Lower leg skin (tissue), 4 donors: ENCODE measurements at regions not wholly inside any gene's neighbourhood (a gene's known extent, or its start where the extent isn't known, plus 50 kb on each side); places are given as distances from the start of the nearest gene placed in this dataset.

Experiments used
- DNase-seq, 2 donors: peaks; one replicate each; pipeline ENCODE4 v3.0.0-alpha.2; 2019; ENCODE audit warnings: low spot score in 2 of 2
- H3K4me3 ChIP-seq: fragments of 200-600 bp; sonication (generic); 2 replicates; pipeline ENCODE4 v1.5.1; 2017; ENCODE audit warnings: mild to moderate bottlenecking, low read depth; ENCODE audit not compliant: poor library complexity, severe bottlenecking
- POLR2A ChIP-seq, 2 donors: fragments of 450-650 bp; IDR thresholded peaks; one replicate each; pipeline ENCODE4 v1.6.1; 2016 to 2017; ENCODE audit warnings: antibody characterized with exemption in 2 of 2, mild to moderate bottlenecking in 1 of 2, moderate library complexity in 1 of 2
- WGBS, 2 donors: methylation state at CpG; one replicate each; pipeline ENCODE4 v1.1.5; 2018; 5-methylcytosine and 5-hydroxymethylcytosine counted together
- intact Hi-C: fragments of 100-400 bp; cut with DNase I; formaldehyde crosslinking; loops from one replicate; pipeline ENCODE4 v1.15.0; 2023; ENCODE audit warnings: low total_unique reads
- TF ChIP-seq, protein P1 (sequence below), 3 donors: fragments of 450-650 bp; IDR thresholded peaks; one replicate each; pipeline ENCODE4 v1.5.1; 2016; ENCODE audit warnings: antibody characterized with exemption in 3 of 3, mild to moderate bottlenecking in 3 of 3, moderate library complexity in 2 of 3

DNA sequence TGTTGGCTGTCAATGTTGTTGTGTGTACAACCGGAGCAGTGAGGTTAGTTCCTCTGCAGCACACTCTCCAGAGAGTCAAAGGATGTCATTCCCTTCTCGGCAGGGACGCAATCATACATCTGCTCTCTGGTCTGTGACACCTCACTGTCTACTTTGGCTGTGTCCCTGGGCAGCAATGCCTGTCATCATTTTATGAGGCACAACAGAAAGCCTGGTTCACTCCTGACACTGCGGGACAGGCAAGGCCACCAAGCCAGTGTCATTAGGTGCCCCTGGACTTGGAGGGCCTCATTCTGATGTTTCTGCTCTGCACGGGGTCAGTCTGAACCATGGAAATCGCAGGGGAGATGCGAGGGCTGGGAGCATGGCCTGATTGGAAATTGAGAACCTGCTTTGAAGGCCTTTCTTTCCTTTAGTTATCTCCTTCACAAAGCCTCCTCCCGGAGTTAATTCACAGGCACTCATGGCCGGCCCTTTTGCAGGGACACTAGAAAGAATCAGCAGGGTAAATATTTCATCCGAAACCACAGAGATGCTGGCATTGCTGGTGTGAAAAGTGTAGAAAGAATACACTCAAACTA lies 284.4 kb downstream of the ZNF536 start:
- WGBS, 2 donors = 77 to 80% methylated on average over 10 of the region's 10 CpGs
- intact Hi-C loops = no loop called here
- DNase-seq = peak in 1 of 2 donors; percentile 58
- H3K4me3 ChIP-seq = no peak overlapping the region
- TF ChIP-seq POLR2A (IDR thresholded peaks at IDR 0.05) = no peak
- TF ChIP-seq, protein P1, sequence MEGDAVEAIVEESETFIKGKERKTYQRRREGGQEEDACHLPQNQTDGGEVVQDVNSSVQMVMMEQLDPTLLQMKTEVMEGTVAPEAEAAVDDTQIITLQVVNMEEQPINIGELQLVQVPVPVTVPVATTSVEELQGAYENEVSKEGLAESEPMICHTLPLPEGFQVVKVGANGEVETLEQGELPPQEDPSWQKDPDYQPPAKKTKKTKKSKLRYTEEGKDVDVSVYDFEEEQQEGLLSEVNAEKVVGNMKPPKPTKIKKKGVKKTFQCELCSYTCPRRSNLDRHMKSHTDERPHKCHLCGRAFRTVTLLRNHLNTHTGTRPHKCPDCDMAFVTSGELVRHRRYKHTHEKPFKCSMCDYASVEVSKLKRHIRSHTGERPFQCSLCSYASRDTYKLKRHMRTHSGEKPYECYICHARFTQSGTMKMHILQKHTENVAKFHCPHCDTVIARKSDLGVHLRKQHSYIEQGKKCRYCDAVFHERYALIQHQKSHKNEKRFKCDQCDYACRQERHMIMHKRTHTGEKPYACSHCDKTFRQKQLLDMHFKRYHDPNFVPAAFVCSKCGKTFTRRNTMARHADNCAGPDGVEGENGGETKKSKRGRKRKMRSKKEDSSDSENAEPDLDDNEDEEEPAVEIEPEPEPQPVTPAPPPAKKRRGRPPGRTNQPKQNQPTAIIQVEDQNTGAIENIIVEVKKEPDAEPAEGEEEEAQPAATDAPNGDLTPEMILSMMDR (IDR thresholded peaks at IDR 0.05) = no peak

DNA sequence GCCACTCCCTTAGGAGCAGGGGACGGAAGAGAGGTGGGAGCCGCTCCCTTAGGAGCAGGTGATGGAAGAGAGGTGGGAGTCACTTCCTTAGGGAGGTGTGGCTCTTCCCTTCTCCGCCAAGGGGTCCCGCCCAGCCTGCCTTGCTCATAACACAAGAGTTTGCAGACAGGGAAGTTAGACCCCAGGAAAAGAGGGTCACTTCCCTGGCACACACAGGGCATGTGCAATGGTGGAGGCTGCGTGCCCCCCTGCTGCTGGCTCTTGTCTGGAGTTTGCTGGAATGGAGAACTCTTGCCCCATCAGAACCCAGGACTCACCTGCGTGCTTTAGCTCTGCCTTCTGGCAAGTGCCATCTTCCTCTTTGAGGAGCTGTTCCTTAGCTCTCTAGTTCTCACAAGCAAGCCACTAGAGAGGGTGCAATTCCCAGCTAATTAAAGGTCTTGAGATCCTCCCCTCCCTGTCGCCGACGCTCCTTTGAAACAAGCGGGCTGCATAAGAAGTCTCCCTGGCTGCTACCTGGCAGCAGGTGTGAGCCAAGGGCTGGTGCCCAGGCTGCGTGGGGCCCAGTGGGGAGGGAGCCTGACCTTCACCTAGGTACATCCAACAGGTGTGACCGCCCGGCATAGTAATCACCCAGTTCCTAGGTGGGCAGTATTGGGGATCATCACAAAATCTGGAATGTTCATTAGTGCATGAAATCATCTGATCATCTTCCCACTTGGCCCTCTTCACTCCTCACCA lies 281.6 kb downstream of the ZNF536 start:
- no peak for TF ChIP-seq POLR2A (IDR thresholded peaks at IDR 0.05)
- TF ChIP-seq, protein P1 (IDR thresholded peaks at IDR 0.05) = no peak
- no peak overlapping the region for H3K4me3 ChIP-seq
- WGBS, 2 donors = 70 to 75% methylated on average over 13 of the region's 13 CpGs
- intact Hi-C loops = no loop called here
- peak in 1 of 2 donors; percentile 56 for DNase-seq

DNA sequence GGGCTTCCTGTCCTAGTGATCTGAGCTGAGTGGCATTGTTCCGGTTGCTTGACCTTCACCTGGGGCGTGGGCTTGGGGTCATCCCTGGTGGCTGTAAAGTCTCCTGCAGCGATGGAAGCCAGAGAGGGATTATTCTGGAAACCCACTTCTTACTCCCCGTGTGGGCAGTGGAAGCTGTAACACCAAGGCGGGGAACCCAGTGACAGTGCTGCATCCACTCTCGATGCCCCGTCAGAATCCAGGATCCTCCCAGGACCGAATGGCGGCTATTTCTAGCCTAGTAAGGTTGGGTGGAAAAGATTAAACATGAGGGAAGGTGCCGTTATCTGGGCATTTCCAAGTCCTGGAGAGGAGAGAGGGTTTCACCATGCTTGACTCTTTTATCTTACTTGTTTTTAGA lies 280.6 kb downstream of the ZNF536 start:
- no peak overlapping the region for H3K4me3 ChIP-seq
- TF ChIP-seq, protein P1 (IDR thresholded peaks at IDR 0.05) = no peak
- no peak for TF ChIP-seq POLR2A (IDR thresholded peaks at IDR 0.05)
- 83 to 94% methylated on average over 10 of the region's 10 CpGs for WGBS, 2 donors
- DNase-seq = no peak
- intact Hi-C loops = no loop called here

DNA sequence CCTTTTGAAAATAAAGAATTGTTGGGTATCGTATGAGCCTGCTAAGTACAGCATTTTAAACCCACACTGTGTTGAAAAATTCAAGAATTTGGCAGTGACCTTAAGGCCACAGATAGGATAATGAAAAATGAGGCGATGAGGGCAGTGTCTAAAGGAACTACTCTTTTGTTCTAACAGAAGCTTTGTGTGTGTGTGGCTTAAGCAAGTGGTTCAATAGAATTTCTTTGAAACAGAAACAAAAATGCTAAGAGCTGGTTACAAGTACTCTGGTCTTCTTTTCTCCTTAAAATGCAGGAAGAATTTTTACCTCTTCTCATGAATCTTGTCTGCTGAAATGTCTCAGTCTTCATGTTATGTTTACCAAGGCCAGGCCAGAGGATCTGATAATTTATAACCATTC lies 279.5 kb downstream of the ZNF536 start:
- DNase-seq = no peak
- intact Hi-C loops = no loop called here
- WGBS, 2 donors = 84 to 87% methylated on average over 2 of the region's 2 CpGs
- H3K4me3 ChIP-seq = no peak overlapping the region
- TF ChIP-seq, protein P1 (IDR thresholded peaks at IDR 0.05) = no peak
- TF ChIP-seq POLR2A (IDR thresholded peaks at IDR 0.05) = no peak

DNA sequence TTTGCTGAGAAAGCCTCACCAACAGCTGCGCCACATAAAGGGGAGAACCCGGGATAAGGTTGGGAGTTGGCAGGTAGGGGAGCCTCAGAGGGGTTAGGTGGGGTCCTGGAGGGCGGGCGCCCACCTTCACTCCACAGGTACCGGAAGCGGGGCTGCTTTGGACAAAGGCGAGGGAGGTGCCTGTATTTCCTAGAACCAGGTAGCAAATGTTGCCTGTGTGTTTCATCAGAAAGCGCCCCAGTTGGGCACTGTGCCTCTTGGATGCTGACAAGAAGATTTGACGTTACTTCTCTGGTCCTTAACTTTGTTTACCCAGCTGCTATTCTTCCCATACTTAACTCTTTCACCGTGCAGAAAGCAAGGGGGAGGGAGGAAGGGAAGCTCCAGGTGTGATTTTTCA lies 278.9 kb downstream of the ZNF536 start:
- peak in 1 of 2 donors; percentile 74 for DNase-seq
- intact Hi-C loops = no loop called here
- no peak for TF ChIP-seq POLR2A (IDR thresholded peaks at IDR 0.05)
- TF ChIP-seq, protein P1 (IDR thresholded peaks at IDR 0.05) = no peak
- no peak overlapping the region for H3K4me3 ChIP-seq
- 66 to 70% methylated on average over 10 of the region's 10 CpGs for WGBS, 2 donors
